Activated CD8-positive, alpha-beta T cell treated with anti-CD3 and anti-CD28 coated beads for 36 hours (primary cell): ENCODE measurements at regions not wholly inside any gene's neighbourhood (a gene's known extent, or its start where the extent isn't known, plus 50 kb on each side); places are given as distances from the start of the nearest gene placed in this dataset.

Experiments
- ATAC-seq: fragments of 200-7000 bp; cut with Tn5 transposase; one replicate; pipeline ENCODE4 v1.10.0; 2021; ENCODE audit warnings: mild to moderate bottlenecking, moderate library complexity
- CTCF ChIA-PET: fragments of 350-600 bp; sonication (Branson Sonifier 250); formaldehyde crosslinking; loops from one replicate; lab custom pipeline; 2021; ENCODE audit warnings: antibody characterized with exemption; lab: Charles Lee
- POLR2A ChIA-PET: fragments of 350-600 bp; sonication (Branson Sonifier 250); formaldehyde crosslinking; loops from one replicate; lab custom pipeline; 2021; ENCODE audit warnings: antibody characterized with exemption; lab: Charles Lee
- DNase-seq: peaks from one replicate; pipeline ENCODE4 v3.0.0-alpha.2; 2020
- H3K27ac Mint-ChIP-seq: one replicate; pipeline ENCODE4 v1.8.0; 2021; ENCODE audit warnings: mild to moderate bottlenecking, mixed read lengths
- H3K27me3 Mint-ChIP-seq: one replicate; pipeline ENCODE4 v1.8.0; 2021; ENCODE audit warnings: mixed read lengths
- H3K36me3 Mint-ChIP-seq: one replicate; pipeline ENCODE4 v1.8.0; 2021; ENCODE audit warnings: low read depth, mixed read lengths
- H3K4me1 Mint-ChIP-seq: one replicate; pipeline ENCODE4 v1.8.0; 2021; ENCODE audit warnings: low read depth, mixed read lengths
- H3K4me3 Mint-ChIP-seq: one replicate; pipeline ENCODE4 v1.8.0; 2021; ENCODE audit warnings: mild to moderate bottlenecking, moderate library complexity, mixed read lengths
- H3K9me3 Mint-ChIP-seq: one replicate; pipeline ENCODE4 v1.8.0; 2021; ENCODE audit warnings: mixed read lengths
- CTCF ChIP-seq: fragments of 200-600 bp; IDR thresholded peaks from one replicate; pipeline ENCODE4 v1.8.0; 2022; ENCODE audit warnings: antibody characterized with exemption, mild to moderate bottlenecking
- intact Hi-C: fragments of 100-400 bp; cut with micrococcal nuclease; formaldehyde crosslinking; loops from one replicate; pipeline ENCODE4 v1.10.0; 2022

- no peak for TF ChIP-seq CTCF
- intact Hi-C loops, result no loop called here
- H3K4me1 Mint-ChIP-seq, result no peaks in the 10 kb centered on the region
- ChIA-PET CTCF (no interaction called here), POLR2A (no interaction called here)
- no peaks in the 10 kb centered on the region for H3K36me3 Mint-ChIP-seq
- no peaks in the 10 kb centered on the region for H3K27me3 Mint-ChIP-seq
- DNase-seq (no peak), ATAC-seq (no peak)
- H3K4me3 Mint-ChIP-seq, result no peak overlapping the region
- peaks cover 2% of the 10 kb centered on the region for H3K9me3 Mint-ChIP-seq
- H3K27ac Mint-ChIP-seq, result no peak overlapping the region
These were observed 150.2 kb downstream of the SLC30A10 start for GRCh38 chr1:219778110-219778509.

- Mint-ChIP-seq H3K4me3 (no peak overlapping the region), H3K36me3 (no peaks in the 10 kb centered on the region), H3K4me1 (no peaks in the 10 kb centered on the region), H3K27me3 (no peaks in the 10 kb centered on the region), H3K9me3 (peaks cover 3% of the 10 kb centered on the region), H3K27ac (no peak overlapping the region)
- DNase-seq, result no peak
- no peak for TF ChIP-seq CTCF
- no peak for ATAC-seq
- POLR2A ChIA-PET, result no interaction called here
- intact Hi-C loops, result no loop called here
- CTCF ChIA-PET, result no interaction called here
These were observed 154.0 kb downstream of the SLC30A10 start for GRCh38 chr1:219774386-219774785.

GRCh38 chr1:219773775-219774174 is 154.6 kb downstream of the SLC30A10 start:
- H3K27ac Mint-ChIP-seq, result no peak overlapping the region
- ATAC-seq (no peak), DNase-seq (no peak)
- TF ChIP-seq CTCF, result no peak
- no peaks in the 10 kb centered on the region for H3K36me3 Mint-ChIP-seq
- peaks cover 9% of the 10 kb centered on the region for H3K9me3 Mint-ChIP-seq
- ChIA-PET CTCF (no interaction called here), POLR2A (no interaction called here)
- intact Hi-C loops, result no loop called here
- H3K4me1 Mint-ChIP-seq, result no peaks in the 10 kb centered on the region
- H3K27me3 Mint-ChIP-seq, result no peaks in the 10 kb centered on the region
- H3K4me3 Mint-ChIP-seq, result no peak overlapping the region

GRCh38 chr1:219773110-219773509 is 155.2 kb downstream of the SLC30A10 start:
- Mint-ChIP-seq H3K27me3 (no peaks in the 10 kb centered on the region), H3K4me1 (no peaks in the 10 kb centered on the region), H3K36me3 (no peaks in the 10 kb centered on the region), H3K4me3 (no peak overlapping the region), H3K9me3 (peaks cover 10% of the 10 kb centered on the region), H3K27ac (no peak overlapping the region)
- intact Hi-C loops, result no loop called here
- DNase-seq (no peak), ATAC-seq (no peak)
- ChIA-PET POLR2A (no interaction called here), CTCF (no interaction called here)
- no peak for TF ChIP-seq CTCF

GRCh38 chr1:219772265-219773036 is 155.9 kb downstream of the SLC30A10 start:
- H3K9me3 Mint-ChIP-seq, result peaks cover 12% of the 10 kb centered on the region
- ATAC-seq (no peak), DNase-seq (no peak)
- H3K4me1 Mint-ChIP-seq, result no peaks in the 10 kb centered on the region
- ChIA-PET CTCF (no interaction called here), POLR2A (no interaction called here)
- H3K27ac Mint-ChIP-seq, result no peak overlapping the region
- intact Hi-C loops, result no loop called here
- no peaks in the 10 kb centered on the region for H3K27me3 Mint-ChIP-seq
- H3K36me3 Mint-ChIP-seq, result no peaks in the 10 kb centered on the region
- no peak overlapping the region for H3K4me3 Mint-ChIP-seq
- no peak for TF ChIP-seq CTCF
